ENCODE measurements at regions not wholly inside any gene's neighbourhood (a gene's known extent, or its start where the extent isn't known, plus 50 kb on each side); places are given as distances from the start of the nearest gene placed in this dataset.

DNA sequence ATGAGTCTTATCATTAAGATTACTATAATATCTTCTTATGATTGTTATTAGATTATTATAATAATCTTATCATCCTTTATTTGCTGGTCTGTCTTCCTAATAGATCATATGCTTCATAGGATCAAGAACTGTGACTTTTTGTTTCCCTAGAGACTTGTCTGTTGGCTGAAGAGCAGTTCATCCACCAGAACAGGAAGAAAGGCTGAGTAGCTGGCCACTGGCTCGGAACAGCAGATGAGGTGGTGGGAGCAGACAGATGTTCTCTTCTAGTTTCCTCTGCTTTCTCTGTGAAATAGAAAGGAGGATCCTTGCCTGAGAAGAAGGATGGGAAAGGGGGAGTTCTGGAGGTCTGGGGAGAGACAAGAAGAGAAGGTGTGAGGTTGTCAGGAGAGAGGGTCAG, 120.0 kb downstream of the CCNA1 start:
- TF ChIP-seq, protein P1, sequence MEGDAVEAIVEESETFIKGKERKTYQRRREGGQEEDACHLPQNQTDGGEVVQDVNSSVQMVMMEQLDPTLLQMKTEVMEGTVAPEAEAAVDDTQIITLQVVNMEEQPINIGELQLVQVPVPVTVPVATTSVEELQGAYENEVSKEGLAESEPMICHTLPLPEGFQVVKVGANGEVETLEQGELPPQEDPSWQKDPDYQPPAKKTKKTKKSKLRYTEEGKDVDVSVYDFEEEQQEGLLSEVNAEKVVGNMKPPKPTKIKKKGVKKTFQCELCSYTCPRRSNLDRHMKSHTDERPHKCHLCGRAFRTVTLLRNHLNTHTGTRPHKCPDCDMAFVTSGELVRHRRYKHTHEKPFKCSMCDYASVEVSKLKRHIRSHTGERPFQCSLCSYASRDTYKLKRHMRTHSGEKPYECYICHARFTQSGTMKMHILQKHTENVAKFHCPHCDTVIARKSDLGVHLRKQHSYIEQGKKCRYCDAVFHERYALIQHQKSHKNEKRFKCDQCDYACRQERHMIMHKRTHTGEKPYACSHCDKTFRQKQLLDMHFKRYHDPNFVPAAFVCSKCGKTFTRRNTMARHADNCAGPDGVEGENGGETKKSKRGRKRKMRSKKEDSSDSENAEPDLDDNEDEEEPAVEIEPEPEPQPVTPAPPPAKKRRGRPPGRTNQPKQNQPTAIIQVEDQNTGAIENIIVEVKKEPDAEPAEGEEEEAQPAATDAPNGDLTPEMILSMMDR (IDR thresholded peaks at IDR 0.05): no peak
- no peak for TF ChIP-seq POLR2A (IDR thresholded peaks at IDR 0.05)
- no peak for TF ChIP-seq POLR2AphosphoS5 (IDR thresholded peaks at IDR 0.05)
